Endothelial cell of umbilical vein (primary cell): ENCODE measurements at regions not wholly inside any gene's neighbourhood (a gene's known extent, or its start where the extent isn't known, plus 50 kb on each side); places are given as distances from the start of the nearest gene placed in this dataset.

Experiments
- BruUV-seq: library from RNA; stranded (reverse); fragments of 400-500 nt; replicated peaks from 2 replicates; lab custom pipeline; 2021; lab: Mats Ljungman, UMichigan
- CTCF ChIA-PET: fragments of 300-600, 350-600 bp; sonication (Branson Sonifier 250); formaldehyde crosslinking; loops from one replicate; lab custom pipeline; 2021; ENCODE audit warnings: antibody characterized with exemption, inconsistent platforms; lab: Charles Lee
- POLR2A ChIA-PET: fragments of 300-600, 350-600 bp; sonication (Branson Sonifier 250); formaldehyde crosslinking; loops from one replicate; lab custom pipeline; 2021; ENCODE audit warnings: antibody characterized with exemption, inconsistent platforms; lab: Charles Lee
- DNase-seq: peaks from one replicate; pipeline ENCODE4 v3.0.0-alpha.2; 2011; ENCODE audit warnings: low read depth, low spot score
- FAIRE-seq: peaks from 2 replicates; lab custom pipeline; 2011; peaks lifted over from hg19 to GRCh38; lab: Jason Lieb, UNC
- H2AFZ ChIP-seq: 2 replicates; pipeline ENCODE4 v1.6.0; 2012; ENCODE audit warnings: low read depth, low read length, control low read depth, inconsistent platforms
- H3K27ac ChIP-seq: 2 replicates; pipeline ENCODE4 v1.5.1; 2011; ENCODE audit warnings: low read depth, mild to moderate bottlenecking, control low read depth, low read length, moderate library complexity; ENCODE audit not compliant: insufficient read depth
- H3K27me3 ChIP-seq, 2 experiments: 2 replicates each; pipeline versions ENCODE4 v1.6.0 to v1.6.1; 2011; ENCODE audit warnings: low read length in 2 of 2, mixed read lengths in 1 of 2; ENCODE audit not compliant: control insufficient read depth in 2 of 2, insufficient read depth in 2 of 2
- H3K36me3 ChIP-seq, 2 experiments: 2 replicates in 1 of 2; 3 replicates in 1 of 2; pipeline ENCODE4 v1.5.1; 2011; ENCODE audit warnings: low read length in 2 of 2, mild to moderate bottlenecking in 1 of 2, moderate library complexity in 1 of 2; ENCODE audit not compliant: control insufficient read depth in 2 of 2, insufficient read depth in 2 of 2; ENCODE audit errors: extremely low read depth in 1 of 2
- H3K4me1 ChIP-seq: 3 replicates; pipeline ENCODE4 v1.5.1; 2011; ENCODE audit warnings: mild to moderate bottlenecking, low read length; ENCODE audit not compliant: control insufficient read depth, insufficient read depth; ENCODE audit errors: extremely low read depth
- H3K4me2 ChIP-seq: 2 replicates; pipeline ENCODE4 v1.6.1; 2011; ENCODE audit warnings: low read length, control low read depth, mixed read lengths; ENCODE audit not compliant: insufficient read depth
- H3K4me3 ChIP-seq, 3 experiments: fragments of 200-600 bp in 1 of 3; sonication (generic), shearing (Covaris generic) in 1 of 3; replicated peaks in 1 of 3; 2 replicates each; pipeline ENCODE4 v1.5.1; 2011 to 2016; ENCODE audit warnings: control low read depth in 3 of 3, low read length in 3 of 3, mild to moderate bottlenecking in 2 of 3, inconsistent platforms in 1 of 3, low read depth in 1 of 3, moderate library complexity in 1 of 3; ENCODE audit not compliant: insufficient read depth in 1 of 3
- H3K79me2 ChIP-seq: 2 replicates; pipeline ENCODE4 v1.6.0; 2012; ENCODE audit warnings: low read length, inconsistent platforms; ENCODE audit not compliant: control insufficient read depth, insufficient read depth
- H3K9ac ChIP-seq: replicated peaks from 2 replicates; pipeline ENCODE3; 2011; ENCODE audit warnings: low read length, control low read depth; ENCODE audit not compliant: insufficient read depth; ENCODE audit errors: extremely low read depth
- H3K9me1 ChIP-seq: replicated peaks from 3 replicates; pipeline ENCODE4 v1.6.0; 2011; ENCODE audit warnings: mild to moderate bottlenecking, low read length; ENCODE audit not compliant: control insufficient read depth, insufficient read depth; ENCODE audit errors: extremely low read depth
- H3K9me3 ChIP-seq: replicated peaks from 2 replicates; pipeline ENCODE4 v1.5.1; 2012; ENCODE audit warnings: low read length, inconsistent platforms; ENCODE audit not compliant: control insufficient read depth, insufficient read depth
- H4K20me1 ChIP-seq: replicated peaks from 2 replicates; pipeline ENCODE3; 2011; ENCODE audit warnings: mild to moderate bottlenecking, low read length; ENCODE audit not compliant: control insufficient read depth, insufficient read depth; ENCODE audit errors: extremely low read depth
- EZH2 ChIP-seq: IDR thresholded peaks from 2 replicates; pipeline ENCODE4 v1.6.1; 2012; ENCODE audit warnings: borderline replicate concordance, low read depth, mild to moderate bottlenecking, moderate library complexity, low read length, inconsistent platforms; ENCODE audit not compliant: severe bottlenecking
- FOS ChIP-seq: IDR thresholded peaks from 2 replicates; pipeline ENCODE4 v1.6.1; 2011; ENCODE audit warnings: mild to moderate bottlenecking, low read length, moderate library complexity, borderline replicate concordance; ENCODE audit not compliant: insufficient read depth
- GATA2 ChIP-seq: IDR thresholded peaks from 2 replicates; pipeline ENCODE4 v1.7.0; 2011; ENCODE audit warnings: low read depth, mild to moderate bottlenecking, moderate library complexity, mixed read lengths, low read length; ENCODE audit not compliant: insufficient read length, insufficient read depth
- JUN ChIP-seq: IDR thresholded peaks from 2 replicates; pipeline ENCODE4 v1.6.1; 2011; ENCODE audit warnings: borderline replicate concordance, low read depth; ENCODE audit not compliant: insufficient read length, insufficient read depth
- MAX ChIP-seq: IDR thresholded peaks from 2 replicates; pipeline ENCODE4 v1.6.1; 2011; ENCODE audit not compliant: insufficient read depth, insufficient read length
- MYC ChIP-seq: IDR thresholded peaks from one replicate; pipeline ENCODE4 v1.6.1; 2011; ENCODE audit warnings: mild to moderate bottlenecking, low read depth, low read length
- POLR2A ChIP-seq: IDR thresholded peaks from 2 replicates; pipeline ENCODE4 v1.6.1; 2012; ENCODE audit warnings: low read depth, mild to moderate bottlenecking, control low read depth, low read length
- POLR2AphosphoS5 ChIP-seq: IDR thresholded peaks from 2 replicates; pipeline ENCODE4 v1.6.1; 2012; ENCODE audit warnings: low read depth, mild to moderate bottlenecking, control low read depth, low read length, moderate library complexity; ENCODE audit not compliant: insufficient read depth
- dilution Hi-C: fragments of 300-500 bp; cut with MboI; formaldehyde crosslinking; loops from one replicate; pipeline ENCODE4 v1.15.0; 2019; ENCODE audit warnings: low sequenced_read_pairs; ENCODE audit not compliant: extremely low pct_ligation_motif_present
- intact Hi-C: fragments of 100-400 bp; cut with micrococcal nuclease; formaldehyde crosslinking; loops from one replicate; pipeline ENCODE4 v1.10.0; 2022
- TF ChIP-seq, protein P1 (sequence below), 2 donors: IDR thresholded peaks; 1 replicate in 1 of 2; 2 replicates in 1 of 2; pipeline ENCODE4 v1.5.1; 2011; ENCODE audit warnings: low read length in 2 of 2, mild to moderate bottlenecking in 2 of 2, moderate library complexity in 2 of 2, control low read depth in 1 of 2, inconsistent platforms in 1 of 2, low read depth in 1 of 2; ENCODE audit not compliant: insufficient read depth in 1 of 2; ENCODE audit errors: extremely low read depth in 1 of 2

DNA sequence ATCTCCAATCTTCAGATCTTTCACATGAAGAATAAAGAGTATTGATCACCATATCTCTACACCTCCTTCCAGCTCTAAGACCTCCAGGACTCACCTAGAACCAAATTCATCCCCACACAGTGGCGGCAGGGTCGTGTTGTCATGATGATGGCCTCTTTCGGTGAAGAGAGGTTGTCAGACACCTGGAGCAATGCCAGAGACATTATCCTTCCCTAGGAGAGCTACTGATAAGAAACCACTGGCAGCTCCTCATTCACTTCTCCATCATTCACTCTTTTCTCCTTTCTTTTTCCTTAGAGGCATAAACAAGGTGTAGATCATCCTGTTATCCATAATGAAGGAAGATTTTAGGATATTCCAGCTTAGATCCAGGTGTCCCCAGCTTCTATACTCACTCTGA lies 197.9 kb upstream of the TNP1 start:
- no peak for DNase-seq
- Histone ChIP-seq H3K9ac (no peak overlapping the region), H3K27ac (no peak overlapping the region), H2AFZ (no peak overlapping the region), H3K9me3 (no peaks in the 10 kb centered on the region), H3K4me3 (no peak overlapping the region), H3K9me1 (no peaks in the 10 kb centered on the region), H3K27me3 (no peaks in the 10 kb centered on the region), H4K20me1 (no peaks in the 10 kb centered on the region), H3K36me3 (no peaks in the 10 kb centered on the region), H3K4me2 (no peak overlapping the region), H3K4me1 (peaks cover 29% of the 10 kb centered on the region), H3K79me2 (no peaks in the 10 kb centered on the region)
- no peak for TF ChIP-seq GATA2
- no peak for TF ChIP-seq MAX
- TF ChIP-seq POLR2A, result no peak
- no peak for TF ChIP-seq FOS
- TF ChIP-seq MYC, result no peak
- TF ChIP-seq JUN, result no peak
- no peak for TF ChIP-seq EZH2
- TF ChIP-seq POLR2AphosphoS5, result no peak
- TF ChIP-seq, protein P1, sequence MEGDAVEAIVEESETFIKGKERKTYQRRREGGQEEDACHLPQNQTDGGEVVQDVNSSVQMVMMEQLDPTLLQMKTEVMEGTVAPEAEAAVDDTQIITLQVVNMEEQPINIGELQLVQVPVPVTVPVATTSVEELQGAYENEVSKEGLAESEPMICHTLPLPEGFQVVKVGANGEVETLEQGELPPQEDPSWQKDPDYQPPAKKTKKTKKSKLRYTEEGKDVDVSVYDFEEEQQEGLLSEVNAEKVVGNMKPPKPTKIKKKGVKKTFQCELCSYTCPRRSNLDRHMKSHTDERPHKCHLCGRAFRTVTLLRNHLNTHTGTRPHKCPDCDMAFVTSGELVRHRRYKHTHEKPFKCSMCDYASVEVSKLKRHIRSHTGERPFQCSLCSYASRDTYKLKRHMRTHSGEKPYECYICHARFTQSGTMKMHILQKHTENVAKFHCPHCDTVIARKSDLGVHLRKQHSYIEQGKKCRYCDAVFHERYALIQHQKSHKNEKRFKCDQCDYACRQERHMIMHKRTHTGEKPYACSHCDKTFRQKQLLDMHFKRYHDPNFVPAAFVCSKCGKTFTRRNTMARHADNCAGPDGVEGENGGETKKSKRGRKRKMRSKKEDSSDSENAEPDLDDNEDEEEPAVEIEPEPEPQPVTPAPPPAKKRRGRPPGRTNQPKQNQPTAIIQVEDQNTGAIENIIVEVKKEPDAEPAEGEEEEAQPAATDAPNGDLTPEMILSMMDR (IDR thresholded peaks at IDR 0.05; ENCODE audit: extremely low read depth in 1 of 2, insufficient read depth in 1 of 2, low read depth in 1 of 2, low read length in 2 of 2), result no peak
- ChIA-PET POLR2A (no interaction called here), CTCF (interaction anchor here (0.9 to 2.5 kb wide), 2 partner anchors 8 to 14 kb away, joined by 3 to 7 read pairs; no protein-coding TSS in a partner anchor)
- intact Hi-C loops, result no loop called here
- FAIRE-seq, result no peak
- no TSS peak for BruUV-seq
- dilution Hi-C loops, result no loop called here
